Astrocyte of the cerebellum (primary cell): ENCODE measurements at regions not wholly inside any gene's neighbourhood (a gene's known extent, or its start where the extent isn't known, plus 50 kb on each side); places are given as distances from the start of the nearest gene placed in this dataset.

Source experiments
- DNase-seq: peaks from one replicate; pipeline ENCODE4 v3.0.0-alpha.2; 2011; ENCODE audit warnings: low read depth
- H3K4me3 ChIP-seq: 2 replicates; pipeline ENCODE4 v1.5.1; 2011; ENCODE audit warnings: mild to moderate bottlenecking, low read depth, low read length, moderate library complexity
- CTCF ChIP-seq: IDR thresholded peaks from 2 replicates; pipeline ENCODE4 v1.5.1; 2012; ENCODE audit warnings: low read length, low read depth, moderate library complexity, mild to moderate bottlenecking; ENCODE audit errors: missing control alignments
- in situ Hi-C: cut with HindIII; loops from 2 replicates; pipeline ENCODE4 v1.10.0; 2017; ENCODE audit warnings: low sequenced_read_pairs

- in situ Hi-C loops = no loop called here
- TF ChIP-seq CTCF = no peak
- no peak overlapping the region for H3K4me3 ChIP-seq
- DNase-seq = no peak
Observed at GRCh38 chr17:54153423-54153822, 330.7 kb downstream of the KIF2B start.

- no peak for DNase-seq
- in situ Hi-C loops = no loop called here
- TF ChIP-seq CTCF = no peak
- no peak overlapping the region for H3K4me3 ChIP-seq
Observed at GRCh38 chr17:54157542-54157941, 334.8 kb downstream of the KIF2B start.

- no peak overlapping the region for H3K4me3 ChIP-seq
- peak; percentile 6 for DNase-seq
- TF ChIP-seq CTCF = peak; percentile 64
- in situ Hi-C loops = no loop called here
Observed at GRCh38 chr17:54172096-54172984, 349.6 kb downstream of the KIF2B start.

- no peak for TF ChIP-seq CTCF
- in situ Hi-C loops = no loop called here
- H3K4me3 ChIP-seq = no peak overlapping the region
- no peak for DNase-seq
Observed at GRCh38 chr17:54172985-54173316, 350.2 kb downstream of the KIF2B start.

GRCh38 chr17:54177606-54178308, 355.0 kb downstream of the KIF2B start:
- no peak for DNase-seq
- in situ Hi-C loops = no loop called here
- no peak for TF ChIP-seq CTCF
- no peak overlapping the region for H3K4me3 ChIP-seq

GRCh38 chr17:54180950-54181349, 358.2 kb downstream of the KIF2B start:
- H3K4me3 ChIP-seq = no peak overlapping the region
- in situ Hi-C loops = no loop called here
- no peak for DNase-seq
- TF ChIP-seq CTCF = no peak
